ENCODE measurements at regions not wholly inside any gene's neighbourhood (a gene's known extent, or its start where the extent isn't known, plus 50 kb on each side); places are given as distances from the start of the nearest gene placed in this dataset.

- Mint-ChIP-seq H3K27me3 (ENCODE audit: insufficient read depth, unreplicated experiment) (no peaks in the 10 kb centered on the region), H3K4me1 (ENCODE audit: low read depth, unreplicated experiment) (no peaks in the 10 kb centered on the region), H3K36me3 (ENCODE audit: insufficient read depth, unreplicated experiment) (no peaks in the 10 kb centered on the region), H3K9me3 (ENCODE audit: unreplicated experiment) (no peaks in the 10 kb centered on the region), H3K27ac (ENCODE audit: unreplicated experiment) (no peak overlapping the region), H3K4me3 (ENCODE audit: unreplicated experiment) (no peak overlapping the region)
- Histone ChIP-seq H3K4me3 (ENCODE audit: low read depth, low read length) (no peak overlapping the region), H3K36me3 (ENCODE audit: control insufficient read depth, insufficient read depth, low read length) (no peaks in the 10 kb centered on the region), H3K4me1 (no peaks in the 10 kb centered on the region), H3K9me3 (no peaks in the 10 kb centered on the region), H3K27me3 (replicated peaks; ENCODE audit: control insufficient read depth, insufficient read depth, low read length) (no peaks in the 10 kb centered on the region)
- DNase-seq: no peak
- ChIA-PET POLR2A (no interaction called here), CTCF (no interaction called here)
- intact Hi-C loops (cut with micrococcal nuclease; ENCODE audit: unreplicated experiment): no loop called here
- BruUV-seq (replicated peaks): no TSS peak
- TF ChIP-seq CTCF (IDR thresholded peaks at IDR 0.05; ENCODE audit: insufficient read depth in 1 of 2, low read depth in 1 of 2, low read length in 1 of 2, severe bottlenecking in 1 of 2, unreplicated experiment in 1 of 2): no peak
These were observed 683.0 kb downstream of the DSC3 start for GRCh38 chr18:30359521-30359920.

- ChIA-PET CTCF (no interaction called here), POLR2A (no interaction called here)
- TF ChIP-seq CTCF (IDR thresholded peaks at IDR 0.05; ENCODE audit: insufficient read depth in 1 of 2, low read depth in 1 of 2, low read length in 1 of 2, severe bottlenecking in 1 of 2, unreplicated experiment in 1 of 2): no peak
- BruUV-seq (replicated peaks): no TSS peak
- Histone ChIP-seq H3K4me1 (no peaks in the 10 kb centered on the region), H3K36me3 (ENCODE audit: control insufficient read depth, insufficient read depth, low read length) (no peaks in the 10 kb centered on the region), H3K27me3 (replicated peaks; ENCODE audit: control insufficient read depth, insufficient read depth, low read length) (no peaks in the 10 kb centered on the region), H3K9me3 (no peaks in the 10 kb centered on the region), H3K4me3 (ENCODE audit: low read depth, low read length) (no peak overlapping the region)
- H3K9me3 Mint-ChIP-seq (ENCODE audit: unreplicated experiment): no peaks in the 10 kb centered on the region
- H3K4me3 Mint-ChIP-seq (ENCODE audit: unreplicated experiment): no peak overlapping the region
- no peak for DNase-seq
- H3K36me3 Mint-ChIP-seq (ENCODE audit: insufficient read depth, unreplicated experiment): no peaks in the 10 kb centered on the region
- intact Hi-C loops (cut with micrococcal nuclease; ENCODE audit: unreplicated experiment): no loop called here
- no peak overlapping the region for H3K27ac Mint-ChIP-seq (ENCODE audit: unreplicated experiment)
- no peaks in the 10 kb centered on the region for H3K4me1 Mint-ChIP-seq (ENCODE audit: low read depth, unreplicated experiment)
- no peaks in the 10 kb centered on the region for H3K27me3 Mint-ChIP-seq (ENCODE audit: insufficient read depth, unreplicated experiment)
These were observed 684.0 kb downstream of the DSC3 start for GRCh38 chr18:30358555-30358954.

- BruUV-seq (replicated peaks): no TSS peak
- no peak for DNase-seq
- Mint-ChIP-seq H3K36me3 (ENCODE audit: insufficient read depth, unreplicated experiment) (no peaks in the 10 kb centered on the region), H3K27me3 (ENCODE audit: insufficient read depth, unreplicated experiment) (no peaks in the 10 kb centered on the region), H3K4me3 (ENCODE audit: unreplicated experiment) (no peak overlapping the region), H3K27ac (ENCODE audit: unreplicated experiment) (no peak overlapping the region), H3K4me1 (ENCODE audit: low read depth, unreplicated experiment) (no peaks in the 10 kb centered on the region), H3K9me3 (ENCODE audit: unreplicated experiment) (no peaks in the 10 kb centered on the region)
- intact Hi-C loops (cut with micrococcal nuclease; ENCODE audit: unreplicated experiment): no loop called here
- no peak overlapping the region for H3K4me3 ChIP-seq (ENCODE audit: low read depth, low read length)
- ChIA-PET CTCF (no interaction called here), POLR2A (no interaction called here)
- H3K27me3 ChIP-seq (replicated peaks; ENCODE audit: control insufficient read depth, insufficient read depth, low read length): no peaks in the 10 kb centered on the region
- H3K36me3 ChIP-seq (ENCODE audit: control insufficient read depth, insufficient read depth, low read length): no peaks in the 10 kb centered on the region
- no peaks in the 10 kb centered on the region for H3K9me3 ChIP-seq
- no peaks in the 10 kb centered on the region for H3K4me1 ChIP-seq
- no peak for TF ChIP-seq CTCF (IDR thresholded peaks at IDR 0.05; ENCODE audit: insufficient read depth in 1 of 2, low read depth in 1 of 2, low read length in 1 of 2, severe bottlenecking in 1 of 2, unreplicated experiment in 1 of 2)
These were observed 689.9 kb downstream of the DSC3 start for GRCh38 chr18:30352551-30353168.
